GM12872 (cell line): ENCODE measurements at regions not wholly inside any gene's neighbourhood (a gene's known extent, or its start where the extent isn't known, plus 50 kb on each side); places are given as distances from the start of the nearest gene placed in this dataset.

ENCODE experiments used
- TF ChIP-seq, protein P1 (sequence below): IDR thresholded peaks from 3 replicates; pipeline ENCODE4 v1.5.1; 2011; ENCODE audit warnings: low read depth, mild to moderate bottlenecking, low read length, moderate library complexity; ENCODE audit not compliant: insufficient read depth

DNA sequence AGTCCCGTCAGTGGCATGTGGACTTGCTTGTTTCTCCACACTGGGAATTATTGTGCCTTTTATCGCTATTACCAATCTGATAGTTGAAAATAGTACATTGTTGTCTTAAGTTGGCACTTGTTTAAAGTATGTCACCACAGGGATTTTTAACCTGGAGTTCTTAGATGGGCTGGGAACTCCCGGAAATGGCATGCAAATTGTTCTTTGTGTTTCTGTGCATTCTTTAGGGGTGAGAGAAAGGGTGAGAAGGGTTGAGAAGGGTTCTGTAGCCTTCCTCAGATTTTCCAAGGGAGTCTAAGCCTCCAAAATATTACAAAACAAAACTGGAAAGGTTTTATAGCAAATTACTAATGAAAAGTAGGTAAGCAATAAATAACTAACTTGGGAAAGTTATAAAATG lies 176.9 kb downstream of the ZIC3 start:
- TF ChIP-seq, protein P1, sequence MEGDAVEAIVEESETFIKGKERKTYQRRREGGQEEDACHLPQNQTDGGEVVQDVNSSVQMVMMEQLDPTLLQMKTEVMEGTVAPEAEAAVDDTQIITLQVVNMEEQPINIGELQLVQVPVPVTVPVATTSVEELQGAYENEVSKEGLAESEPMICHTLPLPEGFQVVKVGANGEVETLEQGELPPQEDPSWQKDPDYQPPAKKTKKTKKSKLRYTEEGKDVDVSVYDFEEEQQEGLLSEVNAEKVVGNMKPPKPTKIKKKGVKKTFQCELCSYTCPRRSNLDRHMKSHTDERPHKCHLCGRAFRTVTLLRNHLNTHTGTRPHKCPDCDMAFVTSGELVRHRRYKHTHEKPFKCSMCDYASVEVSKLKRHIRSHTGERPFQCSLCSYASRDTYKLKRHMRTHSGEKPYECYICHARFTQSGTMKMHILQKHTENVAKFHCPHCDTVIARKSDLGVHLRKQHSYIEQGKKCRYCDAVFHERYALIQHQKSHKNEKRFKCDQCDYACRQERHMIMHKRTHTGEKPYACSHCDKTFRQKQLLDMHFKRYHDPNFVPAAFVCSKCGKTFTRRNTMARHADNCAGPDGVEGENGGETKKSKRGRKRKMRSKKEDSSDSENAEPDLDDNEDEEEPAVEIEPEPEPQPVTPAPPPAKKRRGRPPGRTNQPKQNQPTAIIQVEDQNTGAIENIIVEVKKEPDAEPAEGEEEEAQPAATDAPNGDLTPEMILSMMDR, result no peak

DNA sequence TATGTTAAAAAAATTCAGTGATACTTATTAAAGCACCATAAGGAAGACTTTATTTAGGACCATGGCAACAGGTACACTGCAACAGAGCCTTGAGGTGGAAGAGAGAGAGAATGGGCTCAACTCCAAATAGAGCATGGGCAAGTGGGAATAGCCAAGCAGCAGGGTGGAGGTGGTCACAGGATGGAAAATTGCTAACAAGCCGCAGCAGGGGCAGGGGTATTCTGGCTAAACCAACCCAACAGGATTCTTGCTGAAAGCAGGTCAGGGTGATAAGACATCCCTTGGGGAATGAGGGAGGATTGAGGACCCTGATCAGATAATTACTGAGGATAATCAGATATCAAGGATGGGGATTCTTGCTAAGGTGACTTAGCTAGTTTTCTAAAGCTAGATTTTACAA lies 177.5 kb downstream of the ZIC3 start:
- TF ChIP-seq, protein P1, result no peak

DNA sequence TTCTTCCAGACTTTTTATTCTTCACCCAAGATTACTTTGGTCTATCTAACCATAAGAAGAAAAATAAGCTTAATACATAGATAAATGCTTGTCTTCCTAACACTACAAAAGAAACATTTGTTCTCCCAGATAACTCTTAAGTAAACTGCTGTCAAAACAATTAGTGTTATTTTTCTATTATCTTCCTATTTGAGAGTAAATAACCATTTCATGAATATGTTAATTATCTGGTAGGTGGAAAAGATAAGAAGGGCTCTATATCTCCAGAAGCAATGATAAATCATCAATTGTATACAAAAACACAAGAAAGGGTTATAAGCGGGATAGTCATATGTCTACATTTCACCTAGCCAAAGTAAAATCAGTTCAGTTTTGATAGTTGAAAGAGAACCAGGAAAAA lies 180.4 kb downstream of the ZIC3 start:
- TF ChIP-seq, protein P1, result no peak

DNA sequence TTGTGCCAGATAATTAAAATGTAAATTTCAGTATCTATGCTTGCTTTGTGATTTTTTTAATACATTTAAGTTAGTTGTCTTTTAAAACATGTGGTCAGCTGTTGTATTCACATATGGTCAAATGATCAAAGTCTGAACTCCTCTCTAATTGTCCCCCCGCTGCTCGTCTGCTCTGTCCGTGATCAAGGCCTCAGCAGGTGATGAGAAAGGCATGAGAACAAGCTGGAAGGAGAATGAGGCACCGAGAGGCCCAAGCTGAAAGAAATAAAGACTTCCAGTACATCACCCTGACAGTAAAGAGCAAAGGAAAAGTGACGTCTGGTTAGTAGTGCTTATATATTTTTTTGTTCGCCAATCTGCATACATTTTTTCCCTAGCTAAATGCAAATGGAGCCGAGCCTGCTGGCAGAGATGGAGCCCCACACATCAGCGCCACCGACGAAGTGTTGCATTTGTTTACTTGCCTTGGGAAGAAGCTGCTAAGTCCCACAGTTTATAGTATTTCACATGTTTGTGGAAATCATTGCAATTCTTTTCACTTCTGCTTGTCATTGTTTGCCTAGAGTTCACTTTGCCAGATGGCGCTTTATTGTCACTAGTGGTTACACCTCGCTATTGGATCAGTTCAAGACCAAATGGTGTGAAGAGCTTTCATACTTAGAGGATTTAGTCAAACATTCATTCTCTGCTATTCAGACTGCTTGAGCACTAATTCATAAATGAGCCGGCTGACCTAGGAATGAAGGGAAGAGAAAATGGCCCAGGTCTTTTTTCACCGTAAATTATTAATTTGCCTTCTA lies 181.5 kb downstream of the ZIC3 start:
- TF ChIP-seq, protein P1, result no peak

DNA sequence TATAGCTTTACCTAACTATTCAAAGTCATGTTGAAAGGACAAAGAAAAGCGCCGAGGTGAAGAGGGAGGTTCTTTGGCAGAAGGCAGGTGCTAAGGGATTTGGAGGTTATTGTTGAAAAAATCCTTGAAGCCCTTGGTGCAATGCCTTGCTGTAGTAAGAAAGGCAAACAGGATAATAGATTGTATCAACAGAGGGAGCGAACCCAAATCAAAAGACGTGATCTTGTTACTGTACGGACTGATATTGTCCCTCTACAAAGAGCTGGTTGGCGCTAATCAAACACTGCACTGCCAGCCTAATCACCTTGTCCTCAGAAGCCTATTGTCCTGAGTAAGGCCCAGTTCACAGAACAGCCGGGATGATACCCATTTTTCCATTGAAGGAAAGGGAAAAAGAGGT lies 182.9 kb downstream of the ZIC3 start:
- TF ChIP-seq, protein P1, result no peak

DNA sequence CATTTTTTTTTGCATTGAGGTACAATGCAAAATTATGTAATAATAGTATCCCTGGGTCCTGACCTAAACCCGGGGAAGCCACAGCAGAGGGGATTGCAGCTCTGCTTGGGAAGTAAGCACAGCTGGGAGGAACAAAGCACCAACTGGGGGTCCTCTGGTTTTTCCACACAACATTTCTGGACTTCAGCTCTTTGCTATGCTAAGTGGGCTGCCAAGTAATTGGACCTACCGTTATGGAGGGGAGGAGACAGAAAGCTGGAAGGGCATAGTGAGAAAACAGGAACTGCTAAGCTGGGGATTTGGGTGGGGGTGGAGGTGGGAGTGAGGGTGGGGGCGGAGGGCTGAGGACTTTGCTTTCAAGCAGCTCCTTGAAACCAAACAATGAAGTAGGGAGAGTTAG lies 183.3 kb downstream of the ZIC3 start:
- TF ChIP-seq, protein P1, result no peak

DNA sequence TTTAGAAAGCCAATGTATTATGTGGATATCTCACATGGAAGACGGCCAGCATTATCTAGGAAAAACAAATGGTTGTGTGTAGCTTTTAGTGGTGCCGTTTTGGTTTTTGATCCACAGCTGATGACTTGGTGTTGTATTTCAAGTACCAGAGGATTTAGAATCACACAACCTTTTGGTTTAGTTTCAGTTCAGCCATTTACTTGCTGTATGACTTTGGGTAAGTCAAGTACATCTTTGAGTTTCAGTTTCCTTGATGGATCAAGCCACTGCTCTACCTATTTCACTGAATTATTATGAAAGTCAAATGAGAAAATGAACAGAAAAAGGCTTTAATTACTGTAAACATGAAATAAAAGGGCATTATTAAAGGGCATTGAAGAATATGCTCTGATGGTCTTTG lies 205.6 kb downstream of the ZIC3 start:
- TF ChIP-seq, protein P1, result no peak
